CD14-positive monocyte (primary cell): ENCODE measurements at regions not wholly inside any gene's neighbourhood (a gene's known extent, or its start where the extent isn't known, plus 50 kb on each side); places are given as distances from the start of the nearest gene placed in this dataset.

Experiments used
- DNase-seq, 3 donors: peaks; one replicate each; pipeline ENCODE4 v3.0.0-alpha.2; 2011 to 2022
- H2AFZ ChIP-seq: 2 replicates; pipeline ENCODE4 v1.6.0; 2012; ENCODE audit warnings: mild to moderate bottlenecking, low read depth, low read length, inconsistent platforms; ENCODE audit not compliant: insufficient read depth, poor library complexity, severe bottlenecking
- H3K27ac ChIP-seq, 2 donors: 1 replicate in 1 of 2; 2 replicates in 1 of 2; pipeline ENCODE4 v1.5.1; 2012 to 2013; ENCODE audit warnings: low read length in 2 of 2, control low read depth in 1 of 2, inconsistent platforms in 1 of 2, low read depth in 1 of 2, mild to moderate bottlenecking in 1 of 2
- H3K27me3 ChIP-seq, 2 donors: one replicate each; pipeline versions ENCODE4 v1.6.0 to v1.6.1; 2011 to 2013; ENCODE audit warnings: low read length in 2 of 2; ENCODE audit not compliant: control insufficient read depth in 2 of 2, insufficient read depth in 2 of 2
- H3K36me3 ChIP-seq, 2 donors: replicated peaks in 1 of 2; 1 replicate in 1 of 2; 2 replicates in 1 of 2; pipeline versions ENCODE4 v1.5.1 to v1.6.1; 2012 to 2013; ENCODE audit warnings: low read length in 2 of 2, control low read depth in 1 of 2, inconsistent platforms in 1 of 2, mild to moderate bottlenecking in 1 of 2; ENCODE audit not compliant: insufficient read depth in 2 of 2, control insufficient read depth in 1 of 2
- H3K4me1 ChIP-seq, 2 donors: 1 replicate in 1 of 2; 2 replicates in 1 of 2; pipeline versions ENCODE4 v1.5.1 to v1.6.1; 2012 to 2013; ENCODE audit warnings: low read length in 2 of 2, control low read depth in 1 of 2, inconsistent platforms in 1 of 2, mild to moderate bottlenecking in 1 of 2, moderate library complexity in 1 of 2; ENCODE audit not compliant: insufficient read depth in 2 of 2, control insufficient read depth in 1 of 2
- H3K4me2 ChIP-seq: replicated peaks from 2 replicates; pipeline ENCODE3; 2012; ENCODE audit warnings: low read length, moderate library complexity, mild to moderate bottlenecking; ENCODE audit not compliant: poor library complexity, severe bottlenecking; ENCODE audit errors: extremely low read depth
- H3K4me3 ChIP-seq, 3 experiments: fragments of 200-600 bp in 1 of 3; sonication (generic) in 1 of 3; replicated peaks in 1 of 3; 1 replicate in 2 of 3; 2 replicates in 1 of 3; pipeline ENCODE4 v1.5.1; 2011 to 2013; ENCODE audit warnings: low read length in 3 of 3, mild to moderate bottlenecking in 3 of 3, control low read depth in 2 of 3, low read depth in 2 of 3, inconsistent platforms in 1 of 3, moderate library complexity in 1 of 3
- H3K79me2 ChIP-seq: 2 replicates; pipeline ENCODE4 v1.6.0; 2012; ENCODE audit warnings: mild to moderate bottlenecking, control low read depth, inconsistent platforms, low read length, moderate library complexity; ENCODE audit not compliant: insufficient read depth
- H3K9ac ChIP-seq: 2 replicates; pipeline ENCODE4 v1.6.0; 2017; ENCODE audit warnings: low read length, mild to moderate bottlenecking; ENCODE audit not compliant: insufficient read depth, poor library complexity, severe bottlenecking
- H3K9me3 ChIP-seq, 2 donors: replicated peaks in 1 of 2; 1 replicate in 1 of 2; 2 replicates in 1 of 2; pipeline versions ENCODE4 v1.5.1 to v1.6.1; 2012 to 2013; ENCODE audit warnings: low read length in 2 of 2, control low read depth in 1 of 2; ENCODE audit not compliant: control insufficient read depth in 1 of 2, insufficient read depth in 1 of 2
- H4K20me1 ChIP-seq: 2 replicates; pipeline ENCODE4 v1.6.0; 2012; ENCODE audit warnings: mild to moderate bottlenecking, low read length, control low read depth, moderate library complexity; ENCODE audit not compliant: insufficient read depth
- H3K27ac Mint-ChIP-seq, 7 donors: one replicate each; pipeline ENCODE4 v1.8.0; 2020; ENCODE audit warnings: mild to moderate bottlenecking in 7 of 7, mixed read lengths in 7 of 7, moderate library complexity in 6 of 7, inconsistent platforms in 2 of 7
- H3K27me3 Mint-ChIP-seq, 3 donors: one replicate each; pipeline ENCODE4 v1.8.0; 2021 to 2022; ENCODE audit warnings: low read depth in 3 of 3, mild to moderate bottlenecking in 3 of 3, mixed read lengths in 3 of 3, moderate library complexity in 3 of 3, inconsistent platforms in 1 of 3
- H3K36me3 Mint-ChIP-seq, 2 donors: one replicate each; pipeline ENCODE4 v1.8.0; 2020; ENCODE audit warnings: mixed read lengths in 2 of 2, inconsistent platforms in 1 of 2, mild to moderate bottlenecking in 1 of 2
- H3K4me1 Mint-ChIP-seq: one replicate; pipeline ENCODE4 v1.8.0; 2020; ENCODE audit warnings: mild to moderate bottlenecking, mixed read lengths
- H3K4me3 Mint-ChIP-seq, 2 donors: one replicate each; pipeline ENCODE4 v1.8.0; 2020; ENCODE audit warnings: mild to moderate bottlenecking in 2 of 2, mixed read lengths in 2 of 2, moderate library complexity in 1 of 2
- H3K9me3 Mint-ChIP-seq, 7 donors: one replicate each; pipeline ENCODE4 v1.8.0; 2020 to 2022; ENCODE audit warnings: mixed read lengths in 7 of 7, mild to moderate bottlenecking in 6 of 7, moderate library complexity in 6 of 7, inconsistent platforms in 2 of 7
- CTCF ChIP-seq: fragments of 200-600 bp; IDR thresholded peaks from one replicate; pipeline ENCODE4 v1.8.0; 2022; ENCODE audit warnings: antibody characterized with exemption, mild to moderate bottlenecking
- WGBS: methylation state at CpG from one replicate; pipeline ENCODE4 v1.1.5; 2013; ENCODE audit warnings: missing lambda C conversion rate; ENCODE audit not compliant: insufficient coverage; 5-methylcytosine and 5-hydroxymethylcytosine counted together
- intact Hi-C, 2 donors: fragments of 100-400 bp; cut with micrococcal nuclease; formaldehyde crosslinking; loops; one replicate each; pipeline versions ENCODE4 v1.15.0 to v1.15.1; 2023

DNA sequence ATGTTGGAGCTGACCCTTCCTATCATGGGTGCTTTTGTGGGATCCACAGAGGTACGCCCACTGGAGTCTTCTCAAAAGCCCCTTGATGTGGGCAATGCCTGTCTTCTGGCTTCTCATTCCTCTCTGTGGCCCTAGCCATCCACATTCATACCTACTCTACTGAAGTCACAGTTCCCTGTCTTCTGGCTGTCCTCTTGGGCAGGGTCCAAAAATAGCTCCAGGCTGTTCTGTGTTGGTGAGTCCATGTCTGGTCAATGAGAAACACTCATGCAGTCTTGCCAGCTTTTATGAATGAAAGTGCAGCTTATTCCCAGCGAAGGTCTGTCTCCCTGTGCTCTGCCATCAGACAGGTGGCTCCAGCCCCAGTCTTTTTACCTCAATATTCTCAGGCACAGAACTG is 135.9 kb upstream of the MDM1 start:
- intact Hi-C loops = no loop called here
- H2AFZ ChIP-seq = no peak overlapping the region

DNA sequence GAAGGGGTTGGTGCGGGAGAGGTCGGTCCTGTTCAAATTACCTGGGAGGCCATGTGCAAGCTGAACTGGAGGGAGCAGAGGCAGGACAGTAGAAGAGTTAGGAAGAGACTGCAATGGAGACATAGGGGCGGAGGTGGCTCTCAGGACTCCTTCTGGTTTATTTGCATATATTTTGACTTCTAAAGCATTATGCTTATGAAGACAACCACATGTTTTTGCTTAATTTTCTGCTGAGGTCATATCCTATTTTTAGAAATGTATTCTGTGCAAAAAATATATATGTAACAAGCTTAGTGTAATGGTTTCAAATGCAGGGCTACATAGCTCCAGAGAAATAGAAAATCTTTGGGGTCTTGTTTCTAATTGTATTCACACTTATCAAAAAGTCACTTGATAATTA is 137.0 kb upstream of the MDM1 start:
- no peak overlapping the region for H3K9ac ChIP-seq
- Mint-ChIP-seq H3K4me1 (peaks cover 8% of the 10 kb centered on the region), H3K9me3 (peaks cover 0 to 2% (median 0%) of the 10 kb centered on the region in 7 donors), H3K36me3 (no peaks in the 10 kb centered on the region), H3K4me3 (no peak overlapping the region), H3K27me3 (no peaks in the 10 kb centered on the region), H3K27ac (no peak overlapping the region)
- H3K79me2 ChIP-seq = no peaks in the 10 kb centered on the region
- intact Hi-C loops = no loop called here
- no peaks in the 10 kb centered on the region for H3K4me1 ChIP-seq
- H3K27me3 ChIP-seq = no peaks in the 10 kb centered on the region
- H4K20me1 ChIP-seq = no peaks in the 10 kb centered on the region
- TF ChIP-seq CTCF = no peak
- H2AFZ ChIP-seq = no peak overlapping the region
- H3K4me2 ChIP-seq = no peak overlapping the region
- H3K9me3 ChIP-seq = no peaks in the 10 kb centered on the region
- H3K27ac ChIP-seq = no peak overlapping the region
- H3K4me3 ChIP-seq = no peak overlapping the region
- H3K36me3 ChIP-seq = no peaks in the 10 kb centered on the region
- 100% methylated on average over 2 of the region's 3 CpGs for WGBS
- no peak for DNase-seq

More for the DNA sequence above, 135.9 kb upstream of the MDM1 start:
- Mint-ChIP-seq H3K4me1 (peaks cover 8% of the 10 kb centered on the region), H3K4me3 (no peak overlapping the region), H3K9me3 (peaks cover 0 to 2% (median 0%) of the 10 kb centered on the region in 7 donors), H3K27ac (no peak overlapping the region), H3K36me3 (no peaks in the 10 kb centered on the region), H3K27me3 (no peaks in the 10 kb centered on the region)
- WGBS = 93% methylated on average over 2 of the region's 2 CpGs
- H3K27me3 ChIP-seq = no peaks in the 10 kb centered on the region
- H3K36me3 ChIP-seq = no peaks in the 10 kb centered on the region
- no peak overlapping the region for H3K4me2 ChIP-seq
- DNase-seq = no peak
- no peak overlapping the region for H3K4me3 ChIP-seq
- no peaks in the 10 kb centered on the region for H3K79me2 ChIP-seq
- H3K9ac ChIP-seq = no peak overlapping the region
- H4K20me1 ChIP-seq = no peaks in the 10 kb centered on the region
- no peak for TF ChIP-seq CTCF
- H3K9me3 ChIP-seq = no peaks in the 10 kb centered on the region
- no peaks in the 10 kb centered on the region for H3K4me1 ChIP-seq
- no peak overlapping the region for H3K27ac ChIP-seq
